GM21526 (cell line): ENCODE measurements at regions not wholly inside any gene's neighbourhood (a gene's known extent, or its start where the extent isn't known, plus 50 kb on each side); places are given as distances from the start of the nearest gene placed in this dataset.

Experiments used
- ATAC-seq: cut with Tn5 transposase; IDR thresholded peaks from one replicate; pipeline ENCODE4 v1.9.1; 2021; ENCODE audit warnings: moderate library complexity; ENCODE audit not compliant: unreplicated experiment, low FRiP score

GRCh38 chr22:49538006-49538405 lies 289.7 kb downstream of the BRD1 start:
- ATAC-seq, result no peak

GRCh38 chr22:49536571-49537131 lies 291.0 kb downstream of the BRD1 start:
- ATAC-seq, result no peak

- ATAC-seq, result no peak
Observed at GRCh38 chr22:49535527-49536125, 292.0 kb downstream of the BRD1 start.

- ATAC-seq, result no peak
Observed at GRCh38 chr22:49535126-49535525, 292.5 kb downstream of the BRD1 start.

- ATAC-seq, result no peak
Observed at GRCh38 chr22:49534386-49534785, 293.3 kb downstream of the BRD1 start.

DNA sequence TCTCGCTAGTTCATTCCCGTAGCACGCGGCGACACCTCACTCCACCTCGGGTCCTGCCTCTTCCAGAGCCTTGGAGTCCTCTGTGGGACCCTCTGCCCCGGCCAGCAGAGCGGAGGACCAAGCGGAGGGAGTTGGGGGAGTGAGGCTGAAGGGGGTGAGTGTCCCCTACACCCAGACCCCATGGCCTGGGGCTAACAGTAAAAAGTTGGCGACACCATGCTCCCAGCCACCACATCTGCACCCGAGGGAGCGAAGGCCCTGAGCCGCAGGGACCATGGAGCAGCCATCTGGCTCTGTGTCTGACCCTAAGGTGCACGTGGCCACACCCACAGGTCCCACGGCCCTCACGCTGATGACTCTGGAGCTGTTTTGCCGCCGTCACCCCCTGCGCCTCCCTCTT lies 293.8 kb downstream of the BRD1 start:
- no peak for ATAC-seq

- ATAC-seq, result no peak
Observed at GRCh38 chr22:49532869-49533802, 294.5 kb downstream of the BRD1 start.

DNA sequence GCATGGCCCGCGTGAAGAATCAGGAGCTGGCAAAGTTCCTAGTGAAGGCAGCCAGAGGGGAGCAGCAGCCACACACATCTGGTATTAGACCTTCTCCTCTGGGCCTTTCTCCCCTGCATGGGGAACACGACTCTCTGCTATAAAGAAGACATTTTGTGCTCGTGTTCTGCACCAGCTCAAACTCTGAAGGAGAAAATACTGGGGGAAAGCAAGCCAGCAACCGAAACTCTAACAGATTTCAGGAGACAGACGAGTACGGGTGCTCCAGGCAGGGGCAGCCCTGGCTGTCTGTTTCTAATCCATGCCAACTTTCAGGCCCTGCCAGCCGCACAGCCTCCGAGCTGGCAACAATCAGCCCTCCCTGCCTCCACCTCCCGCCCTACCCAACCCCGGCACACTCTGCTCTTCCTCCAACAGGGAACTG lies 296.3 kb downstream of the BRD1 start:
- ATAC-seq, result no peak

GRCh38 chr22:49530671-49531367 lies 296.9 kb downstream of the BRD1 start:
- no peak for ATAC-seq

DNA sequence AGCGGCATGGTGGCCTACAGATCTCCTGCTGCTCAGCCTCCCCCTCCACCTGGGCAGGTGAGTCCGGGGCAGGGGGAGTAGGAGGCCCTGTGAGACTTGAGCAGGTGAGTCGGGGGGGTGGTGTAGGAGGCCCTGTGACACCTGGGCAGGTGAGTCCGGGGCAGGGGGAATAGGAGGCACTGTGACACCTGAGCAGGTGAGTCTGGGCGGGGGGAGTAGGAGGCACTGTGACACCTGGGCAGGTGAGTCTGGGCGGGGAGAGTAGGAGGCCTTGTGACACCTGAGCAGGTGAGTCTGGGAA lies 299.3 kb downstream of the BRD1 start:
- ATAC-seq, result no peak

DNA sequence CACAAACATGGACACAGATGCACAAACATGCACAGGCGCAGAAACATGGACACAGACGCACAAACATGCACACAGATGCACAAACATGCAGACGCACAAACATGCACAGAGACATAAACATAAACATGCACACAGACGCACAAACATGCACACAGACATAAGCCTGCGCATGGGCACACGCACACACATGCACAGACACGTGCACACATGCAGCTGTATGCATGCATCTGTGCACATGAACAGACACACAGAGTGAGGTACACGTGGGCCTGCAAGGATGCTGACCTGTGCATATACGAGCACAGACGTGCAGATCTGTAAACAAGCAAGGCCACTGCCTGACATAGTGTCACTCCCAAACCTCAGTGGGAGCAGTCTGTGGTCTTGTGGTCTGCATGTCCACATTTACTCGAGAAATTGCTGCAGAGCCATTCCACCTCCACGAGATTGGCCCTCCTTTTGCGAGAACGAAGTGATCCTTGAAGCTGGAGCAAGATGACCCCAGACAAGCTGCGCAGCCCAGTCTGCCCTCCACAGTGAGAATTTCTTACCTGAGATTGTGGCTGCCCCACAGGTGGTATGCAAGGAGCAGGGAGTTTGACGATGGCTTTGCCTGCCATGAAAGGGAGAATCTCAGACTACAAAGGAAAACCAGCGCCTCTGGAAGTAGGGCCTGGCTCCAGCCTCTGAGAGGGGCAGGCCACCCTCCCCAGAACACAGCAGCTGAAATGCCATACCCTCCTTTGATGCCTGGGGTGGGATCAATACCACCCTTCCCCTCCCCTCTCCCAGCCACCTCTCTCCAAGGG lies 299.9 kb downstream of the BRD1 start:
- no peak for ATAC-seq

DNA sequence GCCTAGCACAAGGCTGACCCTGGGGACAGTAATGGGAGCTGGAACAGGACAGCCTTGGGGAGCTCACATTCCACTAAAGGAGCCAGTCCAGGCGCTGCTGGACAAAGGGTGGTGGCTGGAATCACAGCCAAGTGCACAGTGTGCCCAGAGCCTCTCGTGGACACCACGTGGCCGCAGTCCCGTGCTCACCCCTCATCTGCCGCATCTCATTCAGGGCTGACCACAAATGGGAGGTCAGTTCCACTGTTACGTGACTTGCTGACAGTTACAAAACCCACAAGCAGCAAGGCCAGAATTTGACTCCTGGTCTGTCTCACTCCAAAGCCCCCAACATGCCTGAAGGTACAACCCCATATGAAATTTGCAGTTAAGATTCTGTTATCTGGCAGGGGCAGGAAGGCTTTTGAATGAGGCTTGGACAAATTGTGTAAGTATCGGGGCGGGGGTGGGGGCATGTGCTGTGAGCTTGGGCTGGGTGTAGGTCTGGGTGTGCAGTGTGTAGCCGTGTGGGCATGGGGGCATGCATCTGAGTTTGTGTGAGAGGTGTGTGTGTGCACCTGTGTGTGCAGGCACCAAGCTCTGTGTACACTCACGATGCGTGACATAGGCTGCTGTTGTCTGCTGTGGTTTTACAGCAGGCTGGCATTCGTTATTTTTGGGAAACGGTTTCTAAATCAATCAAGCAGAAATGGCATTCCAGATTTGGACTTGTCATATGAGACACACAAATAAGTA lies 301.7 kb downstream of the BRD1 start:
- no peak for ATAC-seq

DNA sequence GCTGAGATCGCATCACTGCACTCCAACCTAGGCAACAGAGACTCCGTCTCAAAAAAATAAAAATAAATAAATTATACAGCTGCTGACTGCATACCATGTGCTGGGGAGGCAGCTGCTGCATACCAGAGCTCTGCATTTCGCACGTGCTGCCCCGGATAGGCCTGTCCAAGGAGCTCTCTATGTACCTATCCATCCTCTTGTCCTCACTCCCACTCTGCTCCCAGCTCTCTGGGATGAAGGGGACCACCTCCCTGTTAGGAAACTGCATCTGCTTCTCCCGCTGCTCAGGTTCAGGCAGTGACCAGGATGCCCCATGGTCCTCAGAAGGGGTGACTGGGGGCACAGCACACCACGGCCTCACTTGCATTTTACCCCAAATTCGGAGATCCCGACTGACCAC lies 302.3 kb downstream of the BRD1 start:
- ATAC-seq, result no peak

- ATAC-seq, result no peak
Observed at GRCh38 chr22:49524362-49524761, 303.3 kb downstream of the BRD1 start.

DNA sequence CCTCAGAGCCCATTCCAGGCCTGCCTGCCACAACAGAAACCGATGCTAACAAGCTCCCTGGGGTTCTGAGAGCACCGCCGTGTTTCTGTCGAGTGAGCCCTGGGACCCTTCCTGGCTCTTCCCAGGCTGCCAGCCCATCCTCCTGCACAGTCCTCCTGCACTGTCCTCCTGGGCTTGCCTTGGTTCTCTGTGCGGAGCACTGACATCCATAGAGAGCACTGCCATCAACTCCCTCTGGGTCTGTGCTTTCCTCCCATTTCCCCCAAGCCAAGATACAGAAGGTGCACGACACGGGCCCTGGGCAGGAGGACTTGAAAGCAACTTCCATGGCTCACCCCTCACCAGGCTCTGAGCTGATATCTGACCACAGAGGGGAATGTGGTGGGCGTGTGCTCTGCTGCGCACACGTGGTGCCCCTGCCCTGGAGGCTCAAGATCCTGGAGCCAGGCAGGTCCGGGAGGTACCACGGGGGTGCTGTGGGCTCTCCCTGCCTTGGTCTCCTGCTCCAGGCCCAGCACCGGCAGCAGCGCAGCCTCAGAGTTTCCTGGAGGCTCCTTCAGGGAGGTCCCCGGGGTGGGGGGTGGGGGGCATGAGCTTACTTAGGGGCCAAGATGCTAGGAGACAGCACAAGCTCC lies 304.2 kb downstream of the BRD1 start:
- no peak for ATAC-seq

- ATAC-seq, result no peak
Observed at GRCh38 chr22:49522582-49523373, 304.9 kb downstream of the BRD1 start.

- no peak for ATAC-seq
Observed at GRCh38 chr22:49521787-49522224, 305.9 kb downstream of the BRD1 start.

- no peak for ATAC-seq
Observed at GRCh38 chr22:49519117-49519737, 308.4 kb downstream of the BRD1 start.
